Astrocyte (in vitro differentiated cells and primary cell): ENCODE measurements at regions not wholly inside any gene's neighbourhood (a gene's known extent, or its start where the extent isn't known, plus 50 kb on each side); places are given as distances from the start of the nearest gene placed in this dataset.

Experiments used
- DNase-seq: peaks from one replicate; pipeline ENCODE4 v3.0.0-alpha.2; 2010; ENCODE audit warnings: low read depth
- FAIRE-seq: peaks from 2 replicates; lab custom pipeline; 2011; peaks lifted over from hg19 to GRCh38; lab: Jason Lieb, UNC
- H2AFZ ChIP-seq: 2 replicates; pipeline ENCODE4 v1.6.0; 2012; ENCODE audit warnings: low read depth, low read length, inconsistent platforms
- H3K27ac ChIP-seq: 2 replicates; pipeline ENCODE4 v1.5.1; 2011; ENCODE audit warnings: low read depth, low read length, inconsistent platforms
- H3K27me3 ChIP-seq: 2 replicates; pipeline ENCODE4 v1.6.0; 2011; ENCODE audit warnings: low read length, inconsistent platforms; ENCODE audit not compliant: insufficient read depth
- H3K36me3 ChIP-seq: 2 replicates; pipeline ENCODE4 v1.5.1; 2011; ENCODE audit warnings: low read length, inconsistent platforms; ENCODE audit not compliant: insufficient read depth
- H3K4me1 ChIP-seq: 2 replicates; pipeline ENCODE4 v1.5.1; 2011; ENCODE audit warnings: low read length, inconsistent platforms; ENCODE audit not compliant: insufficient read depth
- H3K4me2 ChIP-seq: 2 replicates; pipeline ENCODE4 v1.6.0; 2012; ENCODE audit warnings: low read length, inconsistent platforms
- H3K4me3 ChIP-seq: 2 replicates; pipeline ENCODE4 v1.5.1; 2011; ENCODE audit warnings: low read depth, mild to moderate bottlenecking, low read length, inconsistent platforms; ENCODE audit not compliant: insufficient read depth
- H3K79me2 ChIP-seq: 2 replicates; pipeline ENCODE4 v1.6.0; 2012; ENCODE audit warnings: mild to moderate bottlenecking, low read length, inconsistent platforms; ENCODE audit not compliant: insufficient read depth
- H3K9ac ChIP-seq: 2 replicates; pipeline ENCODE4 v1.6.0; 2012; ENCODE audit warnings: mild to moderate bottlenecking, low read length, inconsistent platforms
- H3K9me3 ChIP-seq: 2 replicates; pipeline ENCODE4 v1.5.1; 2012; ENCODE audit warnings: low read depth, mild to moderate bottlenecking, low read length, inconsistent platforms; ENCODE audit not compliant: insufficient read depth
- H4K20me1 ChIP-seq: 2 replicates; pipeline ENCODE4 v1.6.0; 2012; ENCODE audit warnings: low read length, inconsistent platforms; ENCODE audit not compliant: insufficient read depth
- H3K27ac Mint-ChIP-seq: one replicate; pipeline ENCODE4 v1.8.0; 2021; ENCODE audit warnings: mild to moderate bottlenecking, mixed read lengths; ENCODE audit not compliant: unreplicated experiment
- H3K27me3 Mint-ChIP-seq: one replicate; pipeline ENCODE4 v1.8.0; 2021; ENCODE audit warnings: low read depth, mixed read lengths; ENCODE audit not compliant: unreplicated experiment
- H3K36me3 Mint-ChIP-seq: one replicate; pipeline ENCODE4 v1.8.0; 2021; ENCODE audit warnings: low read depth, mixed read lengths; ENCODE audit not compliant: unreplicated experiment
- H3K4me1 Mint-ChIP-seq: one replicate; pipeline ENCODE4 v1.8.0; 2021; ENCODE audit warnings: low read depth, mixed read lengths; ENCODE audit not compliant: unreplicated experiment
- H3K4me3 Mint-ChIP-seq: one replicate; pipeline ENCODE4 v1.8.0; 2021; ENCODE audit warnings: mild to moderate bottlenecking, moderate library complexity, mixed read lengths; ENCODE audit not compliant: unreplicated experiment
- H3K9me3 Mint-ChIP-seq: one replicate; pipeline ENCODE4 v1.8.0; 2021; ENCODE audit warnings: mild to moderate bottlenecking, mixed read lengths; ENCODE audit not compliant: unreplicated experiment
- EZH2 ChIP-seq: IDR thresholded peaks from 2 replicates; pipeline ENCODE4 v1.6.1; 2012; ENCODE audit warnings: mild to moderate bottlenecking, low read length, inconsistent platforms; ENCODE audit not compliant: insufficient read depth
- TF ChIP-seq, protein P1 (sequence below): IDR thresholded peaks from 2 replicates; pipeline ENCODE4 v1.5.1; 2011; ENCODE audit warnings: low read depth, mild to moderate bottlenecking, inconsistent platforms, low read length, moderate library complexity; ENCODE audit not compliant: insufficient read depth

- Mint-ChIP-seq H3K27me3 (no peaks in the 10 kb centered on the region), H3K36me3 (no peaks in the 10 kb centered on the region), H3K4me3 (no peak overlapping the region), H3K27ac (no peak overlapping the region), H3K9me3 (no peaks in the 10 kb centered on the region), H3K4me1 (peaks cover 4% of the 10 kb centered on the region)
- H3K27ac ChIP-seq, result no peak overlapping the region
- no peaks in the 10 kb centered on the region for H3K9me3 ChIP-seq
- H2AFZ ChIP-seq, result no peak overlapping the region
- H4K20me1 ChIP-seq, result no peaks in the 10 kb centered on the region
- no peak overlapping the region for H3K9ac ChIP-seq
- H3K4me3 ChIP-seq, result no peak overlapping the region
- TF ChIP-seq EZH2, result no peak
- TF ChIP-seq, protein P1, sequence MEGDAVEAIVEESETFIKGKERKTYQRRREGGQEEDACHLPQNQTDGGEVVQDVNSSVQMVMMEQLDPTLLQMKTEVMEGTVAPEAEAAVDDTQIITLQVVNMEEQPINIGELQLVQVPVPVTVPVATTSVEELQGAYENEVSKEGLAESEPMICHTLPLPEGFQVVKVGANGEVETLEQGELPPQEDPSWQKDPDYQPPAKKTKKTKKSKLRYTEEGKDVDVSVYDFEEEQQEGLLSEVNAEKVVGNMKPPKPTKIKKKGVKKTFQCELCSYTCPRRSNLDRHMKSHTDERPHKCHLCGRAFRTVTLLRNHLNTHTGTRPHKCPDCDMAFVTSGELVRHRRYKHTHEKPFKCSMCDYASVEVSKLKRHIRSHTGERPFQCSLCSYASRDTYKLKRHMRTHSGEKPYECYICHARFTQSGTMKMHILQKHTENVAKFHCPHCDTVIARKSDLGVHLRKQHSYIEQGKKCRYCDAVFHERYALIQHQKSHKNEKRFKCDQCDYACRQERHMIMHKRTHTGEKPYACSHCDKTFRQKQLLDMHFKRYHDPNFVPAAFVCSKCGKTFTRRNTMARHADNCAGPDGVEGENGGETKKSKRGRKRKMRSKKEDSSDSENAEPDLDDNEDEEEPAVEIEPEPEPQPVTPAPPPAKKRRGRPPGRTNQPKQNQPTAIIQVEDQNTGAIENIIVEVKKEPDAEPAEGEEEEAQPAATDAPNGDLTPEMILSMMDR, result no peak
- DNase-seq (peak; percentile 83), FAIRE-seq (no peak)
- H3K79me2 ChIP-seq, result no peaks in the 10 kb centered on the region
- no peaks in the 10 kb centered on the region for H3K4me1 ChIP-seq
- no peak overlapping the region for H3K4me2 ChIP-seq
- no peaks in the 10 kb centered on the region for H3K36me3 ChIP-seq
- no peaks in the 10 kb centered on the region for H3K27me3 ChIP-seq
Measured at GRCh38 chr1:187491082-187491720, 662.5 kb downstream of the PLA2G4A start.

DNA sequence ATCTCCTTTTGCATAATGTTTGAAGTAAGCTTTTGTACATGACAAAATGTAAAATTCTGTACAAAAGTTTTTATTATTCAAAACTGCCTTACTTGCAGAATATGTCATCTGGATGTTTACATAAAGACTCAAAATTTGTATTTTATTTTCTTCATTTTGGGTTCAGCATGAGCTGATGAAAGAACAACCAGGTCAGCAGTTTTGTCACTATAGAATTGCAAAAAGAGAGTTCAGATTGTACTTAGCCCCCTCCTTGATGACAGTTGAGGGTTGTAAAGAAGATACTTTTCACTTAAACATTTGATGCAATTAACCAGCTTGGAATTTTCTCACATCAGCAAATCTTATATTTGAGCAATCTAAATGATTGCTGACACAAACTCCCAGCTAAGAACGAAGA, 669.3 kb downstream of the PLA2G4A start:
- no peak overlapping the region for H3K4me3 ChIP-seq

GRCh38 chr1:187504779-187505178, 676.0 kb downstream of the PLA2G4A start:
- Mint-ChIP-seq H3K4me1 (peaks cover 4% of the 10 kb centered on the region), H3K9me3 (no peaks in the 10 kb centered on the region), H3K27me3 (no peaks in the 10 kb centered on the region), H3K27ac (no peak overlapping the region), H3K36me3 (no peaks in the 10 kb centered on the region), H3K4me3 (no peak overlapping the region)
- Histone ChIP-seq H3K27me3 (no peaks in the 10 kb centered on the region), H3K27ac (no peak overlapping the region), H3K4me1 (no peaks in the 10 kb centered on the region), H3K4me2 (no peak overlapping the region), H3K79me2 (no peaks in the 10 kb centered on the region), H3K9ac (no peak overlapping the region), H3K36me3 (no peaks in the 10 kb centered on the region), H3K4me3 (no peak overlapping the region), H3K9me3 (no peaks in the 10 kb centered on the region), H2AFZ (no peak overlapping the region), H4K20me1 (no peaks in the 10 kb centered on the region)
- DNase-seq (no peak), FAIRE-seq (no peak)
- no peak for TF ChIP-seq EZH2
- TF ChIP-seq, protein P1, result no peak

More for the DNA sequence above, 669.3 kb downstream of the PLA2G4A start:
- H3K4me1 Mint-ChIP-seq, result peaks cover 4% of the 10 kb centered on the region
- H2AFZ ChIP-seq, result no peak overlapping the region
- no peaks in the 10 kb centered on the region for H3K79me2 ChIP-seq
- DNase-seq, result no peak
- no peaks in the 10 kb centered on the region for H4K20me1 ChIP-seq
- no peaks in the 10 kb centered on the region for H3K36me3 ChIP-seq
- H3K4me1 ChIP-seq, result no peaks in the 10 kb centered on the region
- H3K4me3 Mint-ChIP-seq, result no peak overlapping the region
- H3K9me3 Mint-ChIP-seq, result no peaks in the 10 kb centered on the region
- H3K27me3 Mint-ChIP-seq, result no peaks in the 10 kb centered on the region
- no peak overlapping the region for H3K4me2 ChIP-seq
- H3K27me3 ChIP-seq, result no peaks in the 10 kb centered on the region
- no peak overlapping the region for H3K27ac ChIP-seq
- no peaks in the 10 kb centered on the region for H3K9me3 ChIP-seq
- TF ChIP-seq, protein P1, result no peak
- no peak for TF ChIP-seq EZH2
- H3K27ac Mint-ChIP-seq, result no peak overlapping the region
- H3K36me3 Mint-ChIP-seq, result no peaks in the 10 kb centered on the region
- FAIRE-seq, result no peak
- H3K9ac ChIP-seq, result no peak overlapping the region
